HEK293 (cell line): ENCODE measurements at regions not wholly inside any gene's neighbourhood (a gene's known extent, or its start where the extent isn't known, plus 50 kb on each side); places are given as distances from the start of the nearest gene placed in this dataset.

Source experiments
- MEIS1 ChIP-seq: sonication (generic); formaldehyde crosslinking; IDR thresholded peaks from 2 replicates; pipeline ENCODE4 v1.8.1; 2022; ENCODE audit warnings: missing genetic modification reagents, mild to moderate bottlenecking, borderline replicate concordance
- ZNF16 ChIP-seq: fragments of 450-650 bp; formaldehyde crosslinking; IDR thresholded peaks from 2 replicates; pipeline ENCODE4 v1.5.1; 2016; ENCODE audit warnings: low read depth, missing biosample characterization, missing genetic modification characterization

GRCh38 chr5:110879675-110880074, 140.9 kb downstream of the SLC25A46 start:
- TF ChIP-seq ZNF16 (tag by site-specific recombination) (no peak), MEIS1 (CRISPR knock-in tag) (no peak)
